CD4-positive, alpha-beta T cell (primary cell): ENCODE measurements at regions not wholly inside any gene's neighbourhood (a gene's known extent, or its start where the extent isn't known, plus 50 kb on each side); places are given as distances from the start of the nearest gene placed in this dataset.

Source experiments
- ATAC-seq: fragments of 200-7000 bp; cut with Tn5 transposase; one replicate; pipeline ENCODE4 v1.10.0; 2022; ENCODE audit warnings: mild to moderate bottlenecking; ENCODE audit not compliant: poor library complexity
- CTCF ChIA-PET: fragments of 350-600 bp; sonication (Branson Sonifier 250); formaldehyde crosslinking; loops from one replicate; lab custom pipeline; 2021; ENCODE audit warnings: antibody characterized with exemption, inconsistent platforms; lab: Charles Lee
- POLR2A ChIA-PET: fragments of 350-600 bp; sonication (Branson Sonifier 250); formaldehyde crosslinking; loops from one replicate; lab custom pipeline; 2021; ENCODE audit warnings: antibody characterized with exemption, inconsistent platforms; lab: Charles Lee
- DNase-seq, 14 experiments: peaks; one replicate each; pipeline ENCODE4 v3.0.0-alpha.2; 2013 to 2020; ENCODE audit warnings: mixed read lengths in 2 of 14
- H3K27ac ChIP-seq, 2 donors: one replicate each; pipeline versions ENCODE4 v1.5.1 to v1.7.0; 2013; ENCODE audit warnings: low read length in 2 of 2, low read depth in 1 of 2, mild to moderate bottlenecking in 1 of 2
- H3K27me3 ChIP-seq, 2 experiments: 1 replicate in 1 of 2; 2 replicates in 1 of 2; pipeline versions ENCODE4 v1.6.1 to v1.7.0; 2013; ENCODE audit warnings: low read length in 2 of 2, control low read depth in 1 of 2, mild to moderate bottlenecking in 1 of 2, moderate library complexity in 1 of 2; ENCODE audit not compliant: insufficient read depth in 2 of 2, control insufficient read depth in 1 of 2
- H3K36me3 ChIP-seq: one replicate; pipeline ENCODE4 v1.6.1; 2013; ENCODE audit warnings: low read length, control low read depth; ENCODE audit not compliant: insufficient read depth
- H3K4me1 ChIP-seq: one replicate; pipeline ENCODE4 v1.6.1; 2013; ENCODE audit warnings: low read length, control low read depth; ENCODE audit not compliant: insufficient read depth
- H3K4me3 ChIP-seq: one replicate; pipeline ENCODE4 v1.5.1; 2013; ENCODE audit warnings: mild to moderate bottlenecking, low read length, moderate library complexity
- H3K9me3 ChIP-seq, 2 experiments: 1 replicate in 1 of 2; 2 replicates in 1 of 2; pipeline versions ENCODE4 v1.6.1 to v1.7.0; 2013; ENCODE audit warnings: low read length in 2 of 2, mild to moderate bottlenecking in 2 of 2, control low read depth in 1 of 2, moderate library complexity in 1 of 2; ENCODE audit not compliant: control insufficient read depth in 1 of 2, insufficient read depth in 1 of 2
- H3K27ac Mint-ChIP-seq: one replicate; pipeline ENCODE4 v1.8.0; 2020; ENCODE audit warnings: mixed read lengths
- H3K27me3 Mint-ChIP-seq: one replicate; pipeline ENCODE4 v1.8.0; 2021; ENCODE audit warnings: mixed read lengths
- H3K36me3 Mint-ChIP-seq: one replicate; pipeline ENCODE4 v1.8.0; 2021; ENCODE audit warnings: low read depth, mixed read lengths
- H3K4me1 Mint-ChIP-seq: one replicate; pipeline ENCODE4 v1.8.0; 2021; ENCODE audit warnings: low read depth, mixed read lengths
- H3K4me3 Mint-ChIP-seq: one replicate; pipeline ENCODE4 v1.8.0; 2020; ENCODE audit warnings: mild to moderate bottlenecking, mixed read lengths
- H3K9me3 Mint-ChIP-seq: one replicate; pipeline ENCODE4 v1.8.0; 2020; ENCODE audit warnings: mixed read lengths
- intact Hi-C, 2 experiments: fragments of 100-400 bp; cut with DNase I in 1 of 2; cut with micrococcal nuclease in 1 of 2; formaldehyde crosslinking; loops; one replicate each; pipeline versions ENCODE4 v1.15.1 to v1.9.0; 2023 to 2025; cut with DNase I, micrococcal nuclease
- TF ChIP-seq, protein P1 (sequence below): fragments of 200-600 bp; IDR thresholded peaks from one replicate; pipeline ENCODE4 v1.8.0; 2022; ENCODE audit warnings: antibody characterized with exemption, mild to moderate bottlenecking

- H3K27ac Mint-ChIP-seq, result no peak overlapping the region
- Histone ChIP-seq H3K36me3 (no peaks in the 10 kb centered on the region), H3K9me3 (no peaks in the 10 kb centered on the region), H3K27me3 (no peaks in the 10 kb centered on the region), H3K27ac (no peak overlapping the region), H3K4me1 (no peaks in the 10 kb centered on the region), H3K4me3 (no peak overlapping the region)
- no peak for DNase-seq
- intact Hi-C loops, result no loop called here
- ChIA-PET POLR2A (no interaction called here), CTCF (no interaction called here)
- no peaks in the 10 kb centered on the region for H3K4me1 Mint-ChIP-seq
- ATAC-seq, result no peak
- no peaks in the 10 kb centered on the region for H3K27me3 Mint-ChIP-seq
- no peak overlapping the region for H3K4me3 Mint-ChIP-seq
- TF ChIP-seq, protein P1, sequence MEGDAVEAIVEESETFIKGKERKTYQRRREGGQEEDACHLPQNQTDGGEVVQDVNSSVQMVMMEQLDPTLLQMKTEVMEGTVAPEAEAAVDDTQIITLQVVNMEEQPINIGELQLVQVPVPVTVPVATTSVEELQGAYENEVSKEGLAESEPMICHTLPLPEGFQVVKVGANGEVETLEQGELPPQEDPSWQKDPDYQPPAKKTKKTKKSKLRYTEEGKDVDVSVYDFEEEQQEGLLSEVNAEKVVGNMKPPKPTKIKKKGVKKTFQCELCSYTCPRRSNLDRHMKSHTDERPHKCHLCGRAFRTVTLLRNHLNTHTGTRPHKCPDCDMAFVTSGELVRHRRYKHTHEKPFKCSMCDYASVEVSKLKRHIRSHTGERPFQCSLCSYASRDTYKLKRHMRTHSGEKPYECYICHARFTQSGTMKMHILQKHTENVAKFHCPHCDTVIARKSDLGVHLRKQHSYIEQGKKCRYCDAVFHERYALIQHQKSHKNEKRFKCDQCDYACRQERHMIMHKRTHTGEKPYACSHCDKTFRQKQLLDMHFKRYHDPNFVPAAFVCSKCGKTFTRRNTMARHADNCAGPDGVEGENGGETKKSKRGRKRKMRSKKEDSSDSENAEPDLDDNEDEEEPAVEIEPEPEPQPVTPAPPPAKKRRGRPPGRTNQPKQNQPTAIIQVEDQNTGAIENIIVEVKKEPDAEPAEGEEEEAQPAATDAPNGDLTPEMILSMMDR, result no peak
- no peaks in the 10 kb centered on the region for H3K9me3 Mint-ChIP-seq
- no peaks in the 10 kb centered on the region for H3K36me3 Mint-ChIP-seq
These were observed 273.1 kb upstream of the CCL2 start for GRCh38 chr17:33981711-33982601.

- CTCF ChIA-PET, result no interaction called here
- Histone ChIP-seq H3K27ac (no peak overlapping the region), H3K36me3 (no peaks in the 10 kb centered on the region), H3K4me1 (no peaks in the 10 kb centered on the region), H3K4me3 (no peak overlapping the region), H3K9me3 (no peaks in the 10 kb centered on the region), H3K27me3 (no peaks in the 10 kb centered on the region)
- Mint-ChIP-seq H3K27ac (no peak overlapping the region), H3K27me3 (peaks cover 4% of the 10 kb centered on the region), H3K9me3 (no peaks in the 10 kb centered on the region), H3K36me3 (no peaks in the 10 kb centered on the region), H3K4me3 (no peak overlapping the region), H3K4me1 (no peaks in the 10 kb centered on the region)
- POLR2A ChIA-PET, result no interaction called here
- DNase-seq (no peak), ATAC-seq (no peak)
- intact Hi-C loops, result no loop called here
- TF ChIP-seq, protein P1, result no peak
These were observed 272.2 kb upstream of the CCL2 start for GRCh38 chr17:33982909-33983308.

DNA sequence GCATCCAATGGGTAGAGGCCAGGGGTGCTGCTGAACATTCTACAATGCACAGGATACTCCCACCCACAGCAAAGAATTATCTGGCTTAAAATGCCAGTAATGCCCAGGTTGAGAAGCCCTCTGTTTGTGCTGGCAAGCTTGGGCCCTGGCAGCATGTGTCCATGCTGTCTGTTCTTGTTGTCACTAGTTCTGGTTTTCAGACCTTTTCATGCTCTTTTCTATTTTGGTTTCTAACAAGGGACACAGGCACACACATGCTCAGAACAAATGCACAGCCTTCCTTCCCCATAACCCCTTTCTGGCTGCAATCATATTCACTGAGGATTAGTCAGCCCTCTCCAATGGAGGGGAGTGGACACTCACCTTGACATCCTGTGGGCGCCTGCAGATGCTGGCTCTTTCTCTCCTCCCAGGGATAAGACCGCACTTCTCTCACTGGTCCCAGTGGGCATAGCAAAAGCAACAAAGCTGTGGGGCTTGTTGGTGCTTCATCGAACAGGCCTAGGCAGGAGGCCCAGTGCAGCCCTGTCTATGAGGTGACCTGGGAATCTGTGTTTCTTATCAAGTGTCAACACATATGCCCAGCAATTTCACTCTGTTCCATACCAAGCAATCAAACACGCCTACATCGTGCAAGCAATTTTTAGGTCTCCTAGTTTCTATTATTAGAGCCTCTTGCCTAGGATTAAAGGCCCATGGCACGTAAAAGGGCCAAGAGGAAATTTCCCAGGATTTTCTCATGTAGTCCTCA lies 271.1 kb upstream of the CCL2 start:
- TF ChIP-seq, protein P1, result no peak
- H3K27me3 Mint-ChIP-seq, result peaks cover 4% of the 10 kb centered on the region
- ChIA-PET POLR2A (no interaction called here), CTCF (no interaction called here)
- no peaks in the 10 kb centered on the region for H3K4me1 Mint-ChIP-seq
- no peaks in the 10 kb centered on the region for H3K36me3 ChIP-seq
- H3K27ac Mint-ChIP-seq, result no peak overlapping the region
- DNase-seq (no peak), ATAC-seq (no peak)
- no peaks in the 10 kb centered on the region for H3K27me3 ChIP-seq
- H3K27ac ChIP-seq, result no peak overlapping the region
- H3K36me3 Mint-ChIP-seq, result no peaks in the 10 kb centered on the region
- H3K4me3 ChIP-seq, result no peak overlapping the region
- no peaks in the 10 kb centered on the region for H3K4me1 ChIP-seq
- intact Hi-C loops, result no loop called here
- no peaks in the 10 kb centered on the region for H3K9me3 Mint-ChIP-seq
- H3K9me3 ChIP-seq, result no peaks in the 10 kb centered on the region
- H3K4me3 Mint-ChIP-seq, result no peak overlapping the region
